ENCODE measurements at regions not wholly inside any gene's neighbourhood (a gene's known extent, or its start where the extent isn't known, plus 50 kb on each side); places are given as distances from the start of the nearest gene placed in this dataset.

DNA sequence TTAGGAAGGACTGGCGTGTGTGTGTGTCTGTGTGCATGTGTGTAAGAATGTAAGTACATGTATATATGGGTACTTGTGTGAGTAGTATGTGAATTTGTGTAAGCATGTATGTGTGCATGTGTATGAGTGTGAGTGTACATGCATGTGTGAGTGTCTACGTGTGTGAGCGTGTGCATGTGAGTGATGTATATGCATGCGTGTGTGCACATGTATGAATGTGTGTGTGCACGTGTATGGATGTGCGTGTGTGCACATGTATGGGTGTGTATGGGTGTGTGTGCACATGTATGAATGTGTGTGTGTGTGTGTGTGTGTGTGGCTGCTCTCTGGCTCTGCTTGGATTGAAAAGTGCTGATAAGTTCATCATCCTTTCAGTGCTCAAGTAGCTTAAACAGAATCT, 154.5 kb downstream of the TENT4A start:
- TF ChIP-seq POLR2A (IDR thresholded peaks at IDR 0.05), result no peak
- TF ChIP-seq, protein P1, sequence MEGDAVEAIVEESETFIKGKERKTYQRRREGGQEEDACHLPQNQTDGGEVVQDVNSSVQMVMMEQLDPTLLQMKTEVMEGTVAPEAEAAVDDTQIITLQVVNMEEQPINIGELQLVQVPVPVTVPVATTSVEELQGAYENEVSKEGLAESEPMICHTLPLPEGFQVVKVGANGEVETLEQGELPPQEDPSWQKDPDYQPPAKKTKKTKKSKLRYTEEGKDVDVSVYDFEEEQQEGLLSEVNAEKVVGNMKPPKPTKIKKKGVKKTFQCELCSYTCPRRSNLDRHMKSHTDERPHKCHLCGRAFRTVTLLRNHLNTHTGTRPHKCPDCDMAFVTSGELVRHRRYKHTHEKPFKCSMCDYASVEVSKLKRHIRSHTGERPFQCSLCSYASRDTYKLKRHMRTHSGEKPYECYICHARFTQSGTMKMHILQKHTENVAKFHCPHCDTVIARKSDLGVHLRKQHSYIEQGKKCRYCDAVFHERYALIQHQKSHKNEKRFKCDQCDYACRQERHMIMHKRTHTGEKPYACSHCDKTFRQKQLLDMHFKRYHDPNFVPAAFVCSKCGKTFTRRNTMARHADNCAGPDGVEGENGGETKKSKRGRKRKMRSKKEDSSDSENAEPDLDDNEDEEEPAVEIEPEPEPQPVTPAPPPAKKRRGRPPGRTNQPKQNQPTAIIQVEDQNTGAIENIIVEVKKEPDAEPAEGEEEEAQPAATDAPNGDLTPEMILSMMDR (IDR thresholded peaks at IDR 0.05), result no peak

All from esophagus squamous epithelium (tissue), 4 donors.